Activated T-cell treated with anti-CD3 and anti-CD28 coated beads, Interleukin-2, amount 50 U/mL, for 4 hours (primary cell): ENCODE measurements at regions not wholly inside any gene's neighbourhood (a gene's known extent, or its start where the extent isn't known, plus 50 kb on each side); places are given as distances from the start of the nearest gene placed in this dataset.

Experiments
- ATAC-seq, 2 donors: fragments of 200-7000 bp; cut with Tn5 transposase; one replicate each; pipeline ENCODE4 v1.10.0; 2021
- DNase-seq: peaks from one replicate; pipeline ENCODE4 v3.0.0-alpha.2; 2020
- H3K27me3 Mint-ChIP-seq: one replicate; pipeline ENCODE4 v1.8.0; 2021; ENCODE audit warnings: low read depth, mixed read lengths
- H3K36me3 Mint-ChIP-seq: one replicate; pipeline ENCODE4 v1.8.0; 2022; ENCODE audit warnings: mixed read lengths; ENCODE audit not compliant: insufficient read depth
- H3K4me1 Mint-ChIP-seq: one replicate; pipeline ENCODE4 v1.8.0; 2021; ENCODE audit warnings: low read depth, mixed read lengths
- H3K4me3 Mint-ChIP-seq: one replicate; pipeline ENCODE4 v1.8.0; 2021; ENCODE audit warnings: mild to moderate bottlenecking, moderate library complexity, mixed read lengths
- H3K9me3 Mint-ChIP-seq: one replicate; pipeline ENCODE4 v1.8.0; 2021; ENCODE audit warnings: mixed read lengths

- Mint-ChIP-seq H3K9me3 (peaks cover 14% of the 10 kb centered on the region), H3K27me3 (no peaks in the 10 kb centered on the region), H3K4me3 (no peak overlapping the region), H3K36me3 (no peaks in the 10 kb centered on the region), H3K4me1 (no peaks in the 10 kb centered on the region)
- ATAC-seq, result no peak
- no peak for DNase-seq
These were observed 813.3 kb upstream of the CELF2 start for GRCh38 chr10:10204415-10204814.

GRCh38 chr10:10205906-10206305, 811.8 kb upstream of the CELF2 start:
- no peaks in the 10 kb centered on the region for H3K27me3 Mint-ChIP-seq

GRCh38 chr10:10207538-10207937, 810.1 kb upstream of the CELF2 start:
- DNase-seq (no peak), ATAC-seq (no peak)
- Mint-ChIP-seq H3K36me3 (no peaks in the 10 kb centered on the region), H3K9me3 (peaks cover 14% of the 10 kb centered on the region), H3K27me3 (no peaks in the 10 kb centered on the region), H3K4me3 (no peak overlapping the region), H3K4me1 (no peaks in the 10 kb centered on the region)

More at GRCh38 chr10:10205906-10206305, 811.8 kb upstream of the CELF2 start:
- Mint-ChIP-seq H3K9me3 (peaks cover 14% of the 10 kb centered on the region), H3K36me3 (no peaks in the 10 kb centered on the region), H3K4me3 (no peak overlapping the region), H3K4me1 (no peaks in the 10 kb centered on the region)
- DNase-seq, result no peak
- no peak for ATAC-seq

GRCh38 chr10:10208196-10208595, 809.5 kb upstream of the CELF2 start:
- no peaks in the 10 kb centered on the region for H3K36me3 Mint-ChIP-seq
- no peaks in the 10 kb centered on the region for H3K4me1 Mint-ChIP-seq
- DNase-seq (no peak), ATAC-seq (no peak)
- no peak overlapping the region for H3K4me3 Mint-ChIP-seq
- peaks cover 9% of the 10 kb centered on the region for H3K9me3 Mint-ChIP-seq
- H3K27me3 Mint-ChIP-seq, result no peaks in the 10 kb centered on the region

GRCh38 chr10:10209167-10209566, 808.5 kb upstream of the CELF2 start:
- Mint-ChIP-seq H3K27me3 (no peaks in the 10 kb centered on the region), H3K36me3 (no peaks in the 10 kb centered on the region), H3K9me3 (peaks cover 9% of the 10 kb centered on the region), H3K4me3 (no peak overlapping the region), H3K4me1 (no peaks in the 10 kb centered on the region)
- ATAC-seq, result no peak
- no peak for DNase-seq

GRCh38 chr10:10211409-10211808, 806.3 kb upstream of the CELF2 start:
- ATAC-seq, result no peak
- peaks cover 5% of the 10 kb centered on the region for H3K27me3 Mint-ChIP-seq
- peaks cover 4% of the 10 kb centered on the region for H3K9me3 Mint-ChIP-seq
- no peak overlapping the region for H3K4me3 Mint-ChIP-seq
- H3K4me1 Mint-ChIP-seq, result no peaks in the 10 kb centered on the region
- H3K36me3 Mint-ChIP-seq, result no peaks in the 10 kb centered on the region
- no peak for DNase-seq

GRCh38 chr10:10213237-10213636, 804.4 kb upstream of the CELF2 start:
- DNase-seq (no peak), ATAC-seq (no peak)
- no peaks in the 10 kb centered on the region for H3K4me1 Mint-ChIP-seq
- no peaks in the 10 kb centered on the region for H3K9me3 Mint-ChIP-seq
- H3K27me3 Mint-ChIP-seq, result peaks cover 5% of the 10 kb centered on the region
- no peak overlapping the region for H3K4me3 Mint-ChIP-seq
- H3K36me3 Mint-ChIP-seq, result no peaks in the 10 kb centered on the region

GRCh38 chr10:10222304-10222841, 795.3 kb upstream of the CELF2 start:
- no peaks in the 10 kb centered on the region for H3K9me3 Mint-ChIP-seq
- ATAC-seq (no peak), DNase-seq (no peak)
- no peaks in the 10 kb centered on the region for H3K36me3 Mint-ChIP-seq
- no peaks in the 10 kb centered on the region for H3K27me3 Mint-ChIP-seq
- H3K4me1 Mint-ChIP-seq, result no peaks in the 10 kb centered on the region
- no peak overlapping the region for H3K4me3 Mint-ChIP-seq

- no peaks in the 10 kb centered on the region for H3K4me1 Mint-ChIP-seq
- no peaks in the 10 kb centered on the region for H3K36me3 Mint-ChIP-seq
- no peaks in the 10 kb centered on the region for H3K27me3 Mint-ChIP-seq
- no peak for DNase-seq
- no peaks in the 10 kb centered on the region for H3K9me3 Mint-ChIP-seq
- H3K4me3 Mint-ChIP-seq, result no peak overlapping the region
- ATAC-seq, result no peak
These were observed 794.5 kb upstream of the CELF2 start for GRCh38 chr10:10223131-10223530.

- Mint-ChIP-seq H3K36me3 (no peaks in the 10 kb centered on the region), H3K27me3 (no peaks in the 10 kb centered on the region), H3K4me3 (no peak overlapping the region), H3K4me1 (no peaks in the 10 kb centered on the region), H3K9me3 (peaks cover 4% of the 10 kb centered on the region)
- ATAC-seq (no peak), DNase-seq (no peak)
These were observed 792.5 kb upstream of the CELF2 start for GRCh38 chr10:10225136-10225676.

- H3K4me3 Mint-ChIP-seq, result no peak overlapping the region
These were observed 784.4 kb upstream of the CELF2 start for GRCh38 chr10:10233229-10233628.

GRCh38 chr10:10235003-10235402, 782.7 kb upstream of the CELF2 start:
- Mint-ChIP-seq H3K4me1 (no peaks in the 10 kb centered on the region), H3K9me3 (peaks cover 3% of the 10 kb centered on the region), H3K36me3 (no peaks in the 10 kb centered on the region), H3K4me3 (no peak overlapping the region), H3K27me3 (peaks cover 11% of the 10 kb centered on the region)
- DNase-seq (no peak), ATAC-seq (no peak)

More at GRCh38 chr10:10233229-10233628, 784.4 kb upstream of the CELF2 start:
- H3K4me1 Mint-ChIP-seq, result no peaks in the 10 kb centered on the region
- H3K9me3 Mint-ChIP-seq, result peaks cover 4% of the 10 kb centered on the region
- peaks cover 11% of the 10 kb centered on the region for H3K27me3 Mint-ChIP-seq
- no peaks in the 10 kb centered on the region for H3K36me3 Mint-ChIP-seq
- ATAC-seq, result no peak
- DNase-seq, result no peak

GRCh38 chr10:10247585-10247984, 770.1 kb upstream of the CELF2 start:
- Mint-ChIP-seq H3K4me1 (no peaks in the 10 kb centered on the region), H3K9me3 (peaks cover 9% of the 10 kb centered on the region), H3K27me3 (no peaks in the 10 kb centered on the region), H3K36me3 (no peaks in the 10 kb centered on the region), H3K4me3 (no peak overlapping the region)
- no peak for DNase-seq
- ATAC-seq, result no peak

- ATAC-seq (no peak), DNase-seq (no peak)
- H3K9me3 Mint-ChIP-seq, result peaks cover 12% of the 10 kb centered on the region
- H3K4me1 Mint-ChIP-seq, result no peaks in the 10 kb centered on the region
- peaks cover 2% of the 10 kb centered on the region for H3K27me3 Mint-ChIP-seq
- H3K36me3 Mint-ChIP-seq, result no peaks in the 10 kb centered on the region
- no peak overlapping the region for H3K4me3 Mint-ChIP-seq
These were observed 760.8 kb upstream of the CELF2 start for GRCh38 chr10:10256860-10257259.

GRCh38 chr10:10259013-10259412, 758.7 kb upstream of the CELF2 start:
- Mint-ChIP-seq H3K9me3 (peaks cover 12% of the 10 kb centered on the region), H3K4me1 (no peaks in the 10 kb centered on the region), H3K27me3 (peaks cover 2% of the 10 kb centered on the region), H3K4me3 (no peak overlapping the region), H3K36me3 (no peaks in the 10 kb centered on the region)
- DNase-seq, result no peak
- ATAC-seq, result no peak
